ENCODE measurements at regions not wholly inside any gene's neighbourhood (a gene's known extent, or its start where the extent isn't known, plus 50 kb on each side); places are given as distances from the start of the nearest gene placed in this dataset.

GRCh38 chr12:115227137-115227615 lies 543.2 kb upstream of the TBX3 start:
- peaks cover 37% of the 10 kb centered on the region for H3K4me1 ChIP-seq (ENCODE audit: insufficient read depth, low read length)
- no peaks in the 10 kb centered on the region for H3K9me3 ChIP-seq (ENCODE audit: low read length)
- H3K36me3 ChIP-seq (ENCODE audit: low read depth, low read length) = no peaks in the 10 kb centered on the region
- peak overlapping the region; percentile 82 for H3K27ac ChIP-seq (ENCODE audit: low read length)
- ATAC-seq (peak; percentile 95), DNase-seq (peak; percentile 98)
- H3K79me2 ChIP-seq (ENCODE audit: low read length) = no peaks in the 10 kb centered on the region
- intact Hi-C loops (cut with micrococcal nuclease) = loop anchor here (1.0 kb wide), 3 partner anchors 71 to 559 kb away; no protein-coding TSS in a partner anchor
- BruUV-seq (replicated peaks) = no TSS peak
- no peak overlapping the region for H3K4me3 ChIP-seq (ENCODE audit: low read length)
- ChIA-PET CTCF (interaction anchor here (0.6 kb wide), 1 partner anchor 71 kb away, joined by 11 read pairs; no protein-coding TSS in a partner anchor), POLR2A (ENCODE audit: unreplicated experiment) (interaction anchor here (1.2 kb wide), 1 partner anchor 543 kb away, joined by 4 read pairs; the partner anchor contains the start of gene TBX3)
- TF ChIP-seq CTCF (conservative IDR thresholded peaks at IDR 0.05; ENCODE audit: low read depth, low read length) = no peak
- no peak for TF ChIP-seq EZH2phosphoT487 (IDR thresholded peaks at IDR 0.05; ENCODE audit: borderline replicate concordance, low read length)
- TF ChIP-seq EZH2 (IDR thresholded peaks at IDR 0.05; ENCODE audit: low read length, unreplicated experiment) = no peak
- H3K9me2 ChIP-seq (replicated peaks; ENCODE audit: low read length) = no peaks in the 10 kb centered on the region
- peak overlapping the region; percentile 21; the same call in 1 of the 2 replicates for H3K9ac ChIP-seq (ENCODE audit: low read length)
- H3K4me2 ChIP-seq (ENCODE audit: low read length) = peak overlapping the region; percentile 32; the same call in 1 of the 2 replicates
- H4K20me1 ChIP-seq (ENCODE audit: low read length) = no peaks in the 10 kb centered on the region
- no peaks in the 10 kb centered on the region for H3K27me3 ChIP-seq (ENCODE audit: low read length)
- H2AFZ ChIP-seq (ENCODE audit: low read length) = peak overlapping the region; percentile 1; the same call in 1 of the 2 replicates
- peaks cover 5% of the 10 kb centered on the region for H3F3A ChIP-seq (ENCODE audit: low read length, unreplicated experiment)

GRCh38 chr12:115225845-115226244 lies 541.9 kb upstream of the TBX3 start:
- no peak for DNase-seq
- peaks cover 5% of the 10 kb centered on the region for H3F3A ChIP-seq (ENCODE audit: low read length, unreplicated experiment)
- BruUV-seq (replicated peaks) = no TSS peak
- ChIA-PET CTCF (no interaction called here), POLR2A (ENCODE audit: unreplicated experiment) (interaction anchor here (0.6 kb wide), 2 partner anchors 10 to 323 kb away, joined by 3 to 4 read pairs; no protein-coding TSS in a partner anchor)
- H4K20me1 ChIP-seq (ENCODE audit: low read length) = no peaks in the 10 kb centered on the region
- H3K9me2 ChIP-seq (replicated peaks; ENCODE audit: low read length) = no peaks in the 10 kb centered on the region
- ATAC-seq = no peak
- no peaks in the 10 kb centered on the region for H3K79me2 ChIP-seq (ENCODE audit: low read length)
- no peaks in the 10 kb centered on the region for H3K27me3 ChIP-seq (ENCODE audit: low read length)
- peaks cover 37% of the 10 kb centered on the region for H3K4me1 ChIP-seq (ENCODE audit: insufficient read depth, low read length)
- no peak overlapping the region for H3K4me2 ChIP-seq (ENCODE audit: low read length)
- intact Hi-C loops (cut with micrococcal nuclease) = no loop called here
- no peak overlapping the region for H3K27ac ChIP-seq (ENCODE audit: low read length)
- no peak overlapping the region for H2AFZ ChIP-seq (ENCODE audit: low read length)
- H3K9ac ChIP-seq (ENCODE audit: low read length) = no peak overlapping the region
- H3K4me3 ChIP-seq (ENCODE audit: low read length) = no peak overlapping the region
- no peak for TF ChIP-seq EZH2phosphoT487 (IDR thresholded peaks at IDR 0.05; ENCODE audit: borderline replicate concordance, low read length)
- H3K9me3 ChIP-seq (ENCODE audit: low read length) = no peaks in the 10 kb centered on the region
- H3K36me3 ChIP-seq (ENCODE audit: low read depth, low read length) = no peaks in the 10 kb centered on the region

GRCh38 chr12:115223991-115224390 lies 540.0 kb upstream of the TBX3 start:
- Histone ChIP-seq H3K27ac (ENCODE audit: low read length) (no peak overlapping the region), H3K9ac (ENCODE audit: low read length) (no peak overlapping the region), H3F3A (ENCODE audit: low read length, unreplicated experiment) (peaks cover 5% of the 10 kb centered on the region), H3K9me3 (ENCODE audit: low read length) (no peaks in the 10 kb centered on the region), H4K20me1 (ENCODE audit: low read length) (no peaks in the 10 kb centered on the region), H3K4me1 (ENCODE audit: insufficient read depth, low read length) (peaks cover 37% of the 10 kb centered on the region), H3K79me2 (ENCODE audit: low read length) (no peaks in the 10 kb centered on the region), H3K4me2 (ENCODE audit: low read length) (no peak overlapping the region), H3K36me3 (ENCODE audit: low read depth, low read length) (no peaks in the 10 kb centered on the region), H3K9me2 (replicated peaks; ENCODE audit: low read length) (no peaks in the 10 kb centered on the region), H3K27me3 (ENCODE audit: low read length) (no peaks in the 10 kb centered on the region), H2AFZ (ENCODE audit: low read length) (no peak overlapping the region), H3K4me3 (ENCODE audit: low read length) (no peak overlapping the region)
- DNase-seq = no peak
- BruUV-seq (replicated peaks) = no TSS peak
- intact Hi-C loops (cut with micrococcal nuclease) = no loop called here
- POLR2A ChIA-PET (ENCODE audit: unreplicated experiment) = no interaction called here
- no peak for ATAC-seq
- CTCF ChIA-PET = no interaction called here
- TF ChIP-seq EZH2 (IDR thresholded peaks at IDR 0.05; ENCODE audit: low read length, unreplicated experiment) (no peak), CTCF (conservative IDR thresholded peaks at IDR 0.05; ENCODE audit: low read depth, low read length) (no peak), EZH2phosphoT487 (IDR thresholded peaks at IDR 0.05; ENCODE audit: borderline replicate concordance, low read length) (no peak)
